Ishikawa (cell line): ENCODE measurements at regions not wholly inside any gene's neighbourhood (a gene's known extent, or its start where the extent isn't known, plus 50 kb on each side); places are given as distances from the start of the nearest gene placed in this dataset.

Experiments used
- CEBPB ChIP-seq: IDR thresholded peaks from 2 replicates; pipeline ENCODE4 v1.6.1; 2012
- CREB1 ChIP-seq: IDR thresholded peaks from 2 replicates; pipeline ENCODE4 v1.6.1; 2012; ENCODE audit warnings: low read depth
- EGR1 ChIP-seq: IDR thresholded peaks from 2 replicates; pipeline ENCODE4 v1.6.1; 2012
- EP300 ChIP-seq: IDR thresholded peaks from 2 replicates; pipeline ENCODE4 v1.6.1; 2012; ENCODE audit warnings: borderline replicate concordance
- FOXM1 ChIP-seq: IDR thresholded peaks from 2 replicates; pipeline ENCODE4 v1.6.1; 2012; ENCODE audit warnings: low read depth, borderline replicate concordance
- MAX ChIP-seq: IDR thresholded peaks from 2 replicates; pipeline ENCODE4 v1.6.1; 2012
- NFIC ChIP-seq: IDR thresholded peaks from 2 replicates; pipeline ENCODE4 v1.6.1; 2012
- RAD21 ChIP-seq: IDR thresholded peaks from 2 replicates; pipeline ENCODE4 v1.6.1; 2012; ENCODE audit warnings: low read depth
- TAF1 ChIP-seq: IDR thresholded peaks from 2 replicates; pipeline ENCODE4 v1.6.1; 2012; ENCODE audit warnings: low read depth, mild to moderate bottlenecking
- TCF12 ChIP-seq: IDR thresholded peaks from 2 replicates; pipeline ENCODE4 v1.6.1; 2012; ENCODE audit warnings: low read depth
- TEAD4 ChIP-seq: IDR thresholded peaks from 2 replicates; pipeline ENCODE4 v1.6.1; 2012
- YY1 ChIP-seq: IDR thresholded peaks from 2 replicates; pipeline ENCODE4 v1.6.1; 2012; ENCODE audit warnings: low read depth
- ZBTB7A ChIP-seq: IDR thresholded peaks from 2 replicates; pipeline ENCODE4 v1.6.1; 2012; ENCODE audit warnings: low read depth
- TF ChIP-seq, protein P1 (sequence below): IDR thresholded peaks from 2 replicates; pipeline ENCODE4 v1.6.1; 2012; ENCODE audit warnings: low read depth, mild to moderate bottlenecking
- TF ChIP-seq, protein P2 (sequence below): IDR thresholded peaks from 2 replicates; pipeline ENCODE4 v1.6.1; 2012

DNA sequence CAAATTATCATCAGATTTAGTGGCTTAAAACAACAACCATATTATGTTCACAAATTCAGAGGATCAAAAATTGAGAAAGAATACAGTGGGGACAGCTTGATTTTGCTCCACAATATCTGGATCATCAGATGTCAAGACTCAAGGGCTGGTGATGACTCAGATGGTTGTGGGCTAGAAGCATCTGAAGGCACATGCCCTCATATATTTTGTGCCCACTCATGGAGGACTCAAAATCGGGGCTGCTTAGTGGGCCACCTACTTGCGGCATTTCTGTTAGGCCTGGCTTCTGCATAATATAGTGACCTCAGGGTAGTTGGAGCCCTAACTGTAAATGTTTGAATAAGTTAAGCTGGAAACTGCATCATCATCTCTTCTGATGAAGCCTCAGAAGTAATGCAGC is 584.5 kb downstream of the SLC16A7 start:
- TF ChIP-seq YY1: no peak
- no peak for TF ChIP-seq TEAD4
- no peak for TF ChIP-seq TAF1
- TF ChIP-seq, protein P1, sequence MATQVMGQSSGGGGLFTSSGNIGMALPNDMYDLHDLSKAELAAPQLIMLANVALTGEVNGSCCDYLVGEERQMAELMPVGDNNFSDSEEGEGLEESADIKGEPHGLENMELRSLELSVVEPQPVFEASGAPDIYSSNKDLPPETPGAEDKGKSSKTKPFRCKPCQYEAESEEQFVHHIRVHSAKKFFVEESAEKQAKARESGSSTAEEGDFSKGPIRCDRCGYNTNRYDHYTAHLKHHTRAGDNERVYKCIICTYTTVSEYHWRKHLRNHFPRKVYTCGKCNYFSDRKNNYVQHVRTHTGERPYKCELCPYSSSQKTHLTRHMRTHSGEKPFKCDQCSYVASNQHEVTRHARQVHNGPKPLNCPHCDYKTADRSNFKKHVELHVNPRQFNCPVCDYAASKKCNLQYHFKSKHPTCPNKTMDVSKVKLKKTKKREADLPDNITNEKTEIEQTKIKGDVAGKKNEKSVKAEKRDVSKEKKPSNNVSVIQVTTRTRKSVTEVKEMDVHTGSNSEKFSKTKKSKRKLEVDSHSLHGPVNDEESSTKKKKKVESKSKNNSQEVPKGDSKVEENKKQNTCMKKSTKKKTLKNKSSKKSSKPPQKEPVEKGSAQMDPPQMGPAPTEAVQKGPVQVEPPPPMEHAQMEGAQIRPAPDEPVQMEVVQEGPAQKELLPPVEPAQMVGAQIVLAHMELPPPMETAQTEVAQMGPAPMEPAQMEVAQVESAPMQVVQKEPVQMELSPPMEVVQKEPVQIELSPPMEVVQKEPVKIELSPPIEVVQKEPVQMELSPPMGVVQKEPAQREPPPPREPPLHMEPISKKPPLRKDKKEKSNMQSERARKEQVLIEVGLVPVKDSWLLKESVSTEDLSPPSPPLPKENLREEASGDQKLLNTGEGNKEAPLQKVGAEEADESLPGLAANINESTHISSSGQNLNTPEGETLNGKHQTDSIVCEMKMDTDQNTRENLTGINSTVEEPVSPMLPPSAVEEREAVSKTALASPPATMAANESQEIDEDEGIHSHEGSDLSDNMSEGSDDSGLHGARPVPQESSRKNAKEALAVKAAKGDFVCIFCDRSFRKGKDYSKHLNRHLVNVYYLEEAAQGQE: no peak
- TF ChIP-seq ZBTB7A: no peak
- TF ChIP-seq EP300: no peak
- no peak for TF ChIP-seq TCF12
- TF ChIP-seq, protein P2, sequence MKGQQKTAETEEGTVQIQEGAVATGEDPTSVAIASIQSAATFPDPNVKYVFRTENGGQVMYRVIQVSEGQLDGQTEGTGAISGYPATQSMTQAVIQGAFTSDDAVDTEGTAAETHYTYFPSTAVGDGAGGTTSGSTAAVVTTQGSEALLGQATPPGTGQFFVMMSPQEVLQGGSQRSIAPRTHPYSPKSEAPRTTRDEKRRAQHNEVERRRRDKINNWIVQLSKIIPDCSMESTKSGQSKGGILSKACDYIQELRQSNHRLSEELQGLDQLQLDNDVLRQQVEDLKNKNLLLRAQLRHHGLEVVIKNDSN: no peak
- TF ChIP-seq MAX: no peak
- TF ChIP-seq CREB1: no peak
- no peak for TF ChIP-seq EGR1
- TF ChIP-seq RAD21: no peak
- no peak for TF ChIP-seq FOXM1
- no peak for TF ChIP-seq NFIC
- no peak for TF ChIP-seq CEBPB

- TF ChIP-seq EGR1 (no peak), MAX (no peak), EP300 (no peak)
- TF ChIP-seq, protein P2: no peak
Measured at GRCh38 chr12:60182354-60182753, 586.5 kb downstream of the SLC16A7 start.

DNA sequence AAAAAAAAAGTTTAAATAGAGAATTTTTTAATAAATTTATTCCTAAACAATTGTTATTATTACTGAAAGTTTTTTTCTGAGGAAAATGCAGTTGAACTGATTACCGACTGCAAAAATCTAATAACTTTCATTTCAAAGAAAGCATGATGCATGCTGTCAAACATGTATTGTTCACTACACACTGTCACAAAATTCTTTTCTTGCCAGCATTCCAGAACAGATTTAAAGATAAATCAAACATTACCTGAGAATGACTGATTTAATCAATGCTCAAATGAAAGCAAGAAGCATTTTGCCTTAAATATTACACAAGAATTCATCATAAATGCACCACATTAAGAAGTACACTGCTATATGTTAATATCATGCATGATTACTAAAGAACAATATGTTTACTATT is 588.3 kb downstream of the SLC16A7 start:
- no peak for TF ChIP-seq RAD21
- no peak for TF ChIP-seq MAX

GRCh38 chr12:60185060-60185459 is 589.2 kb downstream of the SLC16A7 start:
- TF ChIP-seq TAF1: no peak
- TF ChIP-seq TCF12: no peak
- no peak for TF ChIP-seq NFIC
- TF ChIP-seq TEAD4: no peak

- no peak for TF ChIP-seq EGR1
- no peak for TF ChIP-seq MAX
- TF ChIP-seq, protein P1: no peak
- TF ChIP-seq RAD21: no peak
- TF ChIP-seq, protein P2: no peak
- TF ChIP-seq CREB1: no peak
- TF ChIP-seq TCF12: no peak
- no peak for TF ChIP-seq EP300
- no peak for TF ChIP-seq TEAD4
- no peak for TF ChIP-seq ZBTB7A
- no peak for TF ChIP-seq CEBPB
- TF ChIP-seq FOXM1: no peak
- TF ChIP-seq YY1: no peak
Measured at GRCh38 chr12:60191271-60191670, 595.4 kb downstream of the SLC16A7 start.

- TF ChIP-seq RAD21 (no peak), CEBPB (no peak), YY1 (no peak), ZBTB7A (no peak), TAF1 (no peak), TEAD4 (no peak)
Measured at GRCh38 chr12:60191676-60192359, 596.0 kb downstream of the SLC16A7 start.
